H1 (cell line): ENCODE measurements at regions not wholly inside any gene's neighbourhood (a gene's known extent, or its start where the extent isn't known, plus 50 kb on each side); places are given as distances from the start of the nearest gene placed in this dataset.

Experiments
- CHD7 ChIP-seq: fragments of 300-600 bp; sonication (generic); IDR thresholded peaks from 2 replicates; pipeline ENCODE4 v1.7.1; 2012; ENCODE audit warnings: low read length, moderate library complexity, mild to moderate bottlenecking, inconsistent platforms; ENCODE audit not compliant: insufficient replicate concordance

GRCh38 chr7:14071045-14071444 lies 81.6 kb upstream of the ETV1 start (continued):
- no peak for TF ChIP-seq CHD7
